SK-N-MC (cell line): ENCODE measurements at regions not wholly inside any gene's neighbourhood (a gene's known extent, or its start where the extent isn't known, plus 50 kb on each side); places are given as distances from the start of the nearest gene placed in this dataset.

ENCODE experiments used
- DNase-seq: peaks from one replicate; pipeline ENCODE4 v3.0.0-alpha.2; 2011; ENCODE audit warnings: low read depth, low spot score
- H3K27ac ChIP-seq: fragments of 200-600 bp; sonication (generic); 2 replicates; pipeline ENCODE4 v1.5.1; 2016; ENCODE audit warnings: mixed run types
- H3K36me3 ChIP-seq: fragments of 200-600 bp; sonication (generic); 2 replicates; pipeline ENCODE4 v1.6.1; 2017; ENCODE audit warnings: antibody characterized with exemption, low read length, mixed read lengths; ENCODE audit not compliant: insufficient read depth
- H3K4me3 ChIP-seq: fragments of 200-600 bp; sonication (generic); 2 replicates; pipeline ENCODE4 v1.5.1; 2016
- H3K9ac ChIP-seq: fragments of 200-600 bp; sonication (generic); 2 replicates; pipeline ENCODE4 v1.8.0; 2017; ENCODE audit warnings: mixed run types, mixed read lengths; ENCODE audit not compliant: insufficient read length
- H3K9me3 ChIP-seq: fragments of 200-600 bp; sonication (generic); 2 replicates; pipeline ENCODE4 v1.6.1; 2017; ENCODE audit warnings: low read depth, mild to moderate bottlenecking, antibody characterized with exemption, low read length, moderate library complexity, mixed read lengths
- EZH2 ChIP-seq: fragments of 200-600 bp; sonication (generic); IDR thresholded peaks from one replicate; pipeline ENCODE4 v1.6.1; 2017; ENCODE audit warnings: antibody characterized with exemption
- FOXP2 ChIP-seq: optimal IDR thresholded peaks from 2 replicates; pipeline ENCODE3; 2011; ENCODE audit warnings: mild to moderate bottlenecking, moderate library complexity; ENCODE audit not compliant: insufficient read depth; ENCODE audit errors: extremely low read length, control extremely low read depth
- POLR2AphosphoS5 ChIP-seq: IDR thresholded peaks from 2 replicates; pipeline ENCODE4 v1.6.1; 2012; ENCODE audit warnings: mild to moderate bottlenecking, low read depth, low read length, borderline replicate concordance

DNA sequence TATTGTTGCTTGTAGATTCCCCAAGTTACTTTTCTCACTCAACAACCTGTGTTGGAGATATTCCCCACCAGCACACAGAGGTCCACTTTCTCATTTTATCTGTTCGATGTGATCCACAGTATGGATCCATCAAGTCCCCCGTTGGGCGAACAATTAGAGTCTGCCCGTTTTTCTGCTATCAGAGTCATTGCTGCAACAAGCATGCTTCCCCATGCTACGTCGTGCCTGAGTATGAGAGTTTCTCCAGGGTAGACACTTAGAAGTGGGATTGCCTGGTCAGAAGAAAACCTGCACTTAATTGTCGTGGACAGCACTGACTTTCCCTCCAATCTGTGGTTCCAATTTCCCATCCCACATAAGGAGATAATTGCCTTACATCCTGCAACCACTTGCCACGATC lies 62.7 kb upstream of the SHOX start:
- Histone ChIP-seq H3K36me3 (no peaks in the 10 kb centered on the region), H3K27ac (no peak overlapping the region), H3K4me3 (no peak overlapping the region), H3K9me3 (no peaks in the 10 kb centered on the region), H3K9ac (no peak overlapping the region)
- TF ChIP-seq FOXP2: no peak
- no peak for TF ChIP-seq EZH2
- no peak for TF ChIP-seq POLR2AphosphoS5
- no peak for DNase-seq

DNA sequence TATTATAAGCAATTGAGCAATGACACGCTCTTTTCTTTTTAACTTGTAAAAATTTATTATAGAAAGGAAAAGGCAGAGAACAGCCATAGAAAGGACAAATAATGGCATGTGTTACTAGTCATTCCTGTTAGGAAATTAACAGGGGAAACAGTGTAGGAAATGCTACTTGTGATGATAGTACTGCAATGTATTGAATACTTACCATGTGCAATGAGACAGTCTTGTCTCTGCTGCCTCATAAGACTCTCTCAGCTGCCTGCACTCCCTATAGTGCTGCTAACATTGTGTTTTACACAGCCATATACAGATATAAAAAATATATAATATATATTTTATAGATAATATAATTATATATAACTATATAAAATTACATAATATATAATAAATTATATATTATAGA lies 62.3 kb upstream of the SHOX start:
- DNase-seq: no peak
- TF ChIP-seq FOXP2 (no peak), POLR2AphosphoS5 (no peak), EZH2 (no peak)
- Histone ChIP-seq H3K9ac (no peak overlapping the region), H3K9me3 (no peaks in the 10 kb centered on the region), H3K36me3 (no peaks in the 10 kb centered on the region), H3K27ac (no peak overlapping the region), H3K4me3 (no peak overlapping the region)

DNA sequence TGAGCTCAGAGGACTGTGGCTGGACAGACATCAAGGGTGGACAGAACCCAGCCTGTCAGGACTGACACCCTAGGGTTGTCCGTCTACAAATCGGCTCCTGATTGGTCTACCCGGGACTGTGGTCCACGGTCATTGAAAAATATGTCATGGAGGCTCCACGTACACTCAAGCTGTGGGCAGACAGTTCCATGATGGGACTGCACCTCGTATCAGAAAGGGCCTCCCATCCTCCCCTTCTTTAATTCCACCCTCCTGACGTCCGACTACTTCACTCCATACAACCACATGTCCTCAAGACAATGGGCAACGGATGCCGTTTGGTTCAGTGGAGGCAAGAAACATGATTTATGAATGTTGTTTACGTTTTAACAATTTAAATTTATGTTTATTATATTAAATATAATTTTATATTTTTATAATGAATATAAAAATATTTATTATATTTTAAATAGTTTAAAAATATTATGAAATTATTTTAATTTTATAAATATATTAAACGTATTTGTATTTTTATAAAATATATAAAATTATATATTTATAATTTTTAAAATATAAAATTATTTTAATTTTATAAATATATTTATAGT lies 58.0 kb upstream of the SHOX start:
- H3K9ac ChIP-seq: no peak overlapping the region
- TF ChIP-seq EZH2 (no peak), FOXP2 (no peak), POLR2AphosphoS5 (no peak)
- H3K4me3 ChIP-seq: no peak overlapping the region
- H3K9me3 ChIP-seq: no peaks in the 10 kb centered on the region
- no peak overlapping the region for H3K27ac ChIP-seq
- no peak for DNase-seq
- no peaks in the 10 kb centered on the region for H3K36me3 ChIP-seq

DNA sequence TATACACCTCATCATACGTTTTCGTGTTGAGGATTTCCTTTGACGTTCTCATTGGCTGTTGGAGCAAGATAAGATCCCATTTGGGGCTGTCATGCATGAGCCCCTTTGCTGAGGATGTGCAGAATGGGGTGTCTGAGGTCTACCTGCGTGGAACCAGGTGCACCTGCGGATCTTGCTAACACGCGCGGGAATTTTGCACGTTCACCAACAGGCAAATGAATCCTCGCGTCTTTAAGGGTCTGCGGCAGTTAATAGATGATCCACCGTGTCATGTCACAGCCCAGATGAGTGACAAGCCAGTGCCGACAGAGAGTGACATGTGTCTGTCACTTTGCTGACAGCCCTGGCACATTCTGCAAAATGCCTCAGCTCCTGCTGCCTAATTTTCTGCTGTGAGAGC lies 56.3 kb upstream of the SHOX start:
- Histone ChIP-seq H3K36me3 (no peaks in the 10 kb centered on the region), H3K9me3 (no peaks in the 10 kb centered on the region), H3K27ac (no peak overlapping the region), H3K4me3 (no peak overlapping the region), H3K9ac (no peak overlapping the region)
- no peak for DNase-seq
- TF ChIP-seq FOXP2: no peak

DNA sequence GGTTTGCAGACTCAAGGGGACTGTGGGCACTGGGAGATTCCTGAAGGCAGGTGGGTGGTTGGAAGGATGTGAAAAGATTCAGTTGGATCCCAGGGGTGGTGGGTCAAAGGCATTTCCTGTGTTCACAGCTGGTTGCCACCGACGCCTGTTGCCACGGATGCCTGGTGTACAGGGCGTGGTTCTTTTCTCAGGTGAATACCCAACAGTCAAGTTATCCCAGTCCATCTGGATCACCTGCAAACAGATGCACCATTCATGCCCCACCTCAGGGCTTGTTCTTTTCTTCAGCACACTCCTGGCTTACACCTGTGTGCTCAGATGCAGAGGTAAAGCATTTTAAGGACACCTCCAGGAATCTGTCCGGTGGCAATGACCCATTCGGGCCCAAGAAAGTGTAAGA lies 55.8 kb upstream of the SHOX start:
- Histone ChIP-seq H3K27ac (no peak overlapping the region), H3K9me3 (no peaks in the 10 kb centered on the region), H3K9ac (no peak overlapping the region), H3K36me3 (no peaks in the 10 kb centered on the region), H3K4me3 (no peak overlapping the region)
- TF ChIP-seq FOXP2 (no peak), EZH2 (no peak), POLR2AphosphoS5 (no peak)
- no peak for DNase-seq

DNA sequence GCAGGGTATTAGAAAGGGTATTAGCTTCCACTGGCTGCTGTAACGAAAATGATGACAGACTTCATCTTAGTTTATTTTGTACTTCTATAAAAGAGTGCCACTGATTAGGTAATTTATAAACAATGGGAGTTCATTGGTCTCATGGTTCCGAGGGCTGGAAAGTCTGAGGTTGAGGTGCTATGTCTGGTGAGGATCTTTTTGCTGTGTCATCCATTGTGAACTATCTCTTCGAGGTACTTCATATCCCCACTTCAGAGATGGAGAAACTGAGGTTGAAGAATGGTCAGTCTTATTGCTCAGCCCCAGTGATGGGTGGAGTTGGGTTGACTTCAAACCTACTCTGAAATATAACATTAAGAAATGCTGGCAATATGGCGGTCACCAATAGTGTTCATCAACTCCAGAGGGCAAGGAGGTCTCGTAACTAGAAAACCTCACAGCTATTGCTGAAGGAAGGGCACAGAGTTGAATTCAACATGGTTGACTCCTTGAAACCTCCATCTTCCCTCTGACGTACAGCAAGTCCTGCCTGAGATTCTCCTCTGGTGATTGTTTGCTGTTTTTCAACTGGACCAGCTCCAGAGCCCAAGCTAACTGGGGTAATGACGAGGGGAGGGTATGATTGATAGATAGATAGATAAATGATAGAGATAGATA lies 53.6 kb upstream of the SHOX start:
- Histone ChIP-seq H3K27ac (no peak overlapping the region), H3K36me3 (no peaks in the 10 kb centered on the region), H3K4me3 (no peak overlapping the region), H3K9me3 (no peaks in the 10 kb centered on the region), H3K9ac (no peak overlapping the region)
- no peak for TF ChIP-seq FOXP2
- TF ChIP-seq POLR2AphosphoS5: no peak
- TF ChIP-seq EZH2: no peak
- DNase-seq: no peak

DNA sequence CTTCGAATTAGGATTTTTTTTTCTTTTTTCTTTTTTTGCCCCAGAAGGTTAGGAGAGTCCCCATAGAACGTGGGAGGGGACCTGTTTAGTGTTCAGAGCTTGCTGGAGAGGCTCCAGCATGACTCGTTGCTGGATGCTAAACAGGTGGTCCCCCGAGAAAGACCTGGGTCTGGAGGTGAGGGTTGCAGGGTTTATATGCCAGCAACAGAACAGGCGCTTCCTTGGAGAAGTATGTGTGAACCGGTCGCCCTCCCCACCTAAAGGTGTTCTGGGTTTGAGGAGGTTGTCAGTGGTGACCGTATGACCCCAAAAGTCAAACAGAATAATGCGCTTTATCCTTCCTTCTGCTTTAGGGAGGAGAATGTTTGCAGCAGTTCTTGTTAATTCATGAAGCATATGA lies 52.1 kb upstream of the SHOX start:
- TF ChIP-seq FOXP2 (no peak), EZH2 (no peak), POLR2AphosphoS5 (no peak)
- no peaks in the 10 kb centered on the region for H3K36me3 ChIP-seq
- H3K9ac ChIP-seq: no peak overlapping the region
- no peak overlapping the region for H3K27ac ChIP-seq
- no peak overlapping the region for H3K4me3 ChIP-seq
- H3K9me3 ChIP-seq: no peaks in the 10 kb centered on the region
- DNase-seq: no peak

DNA sequence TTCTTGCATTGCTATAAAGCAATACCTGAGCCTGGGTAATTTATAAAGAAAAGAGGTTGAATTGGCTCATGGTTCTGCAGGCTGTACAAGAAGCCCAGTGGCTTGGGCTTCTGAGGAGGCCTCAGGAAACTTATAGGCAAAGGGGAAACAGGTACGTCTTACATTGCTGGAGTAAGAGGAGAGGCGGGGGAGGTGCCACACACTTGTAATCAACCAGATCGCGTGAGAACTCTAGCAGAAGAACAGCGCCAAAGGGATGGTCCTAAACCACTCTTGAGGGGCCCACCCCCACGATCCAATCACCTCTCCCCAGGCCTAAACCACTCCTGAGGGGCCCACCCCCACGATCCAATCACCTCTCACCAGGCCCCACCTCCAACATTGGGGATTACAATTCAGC lies 50.6 kb upstream of the SHOX start:
- H3K27ac ChIP-seq: no peak overlapping the region
- H3K36me3 ChIP-seq: no peaks in the 10 kb centered on the region
- TF ChIP-seq FOXP2: no peak
- TF ChIP-seq EZH2: no peak
- TF ChIP-seq POLR2AphosphoS5: no peak
- H3K9ac ChIP-seq: no peak overlapping the region
- DNase-seq: no peak
- H3K9me3 ChIP-seq: no peaks in the 10 kb centered on the region
- H3K4me3 ChIP-seq: no peak overlapping the region
